H7 (cell line): ENCODE measurements at regions not wholly inside any gene's neighbourhood (a gene's known extent, or its start where the extent isn't known, plus 50 kb on each side); places are given as distances from the start of the nearest gene placed in this dataset.
"Not testable (repeated sequence)": the region's sequence is repeated elsewhere in the genome, so short reads cannot be mapped to it uniquely, and the experiment has no call there.

Source experiments
- DNase-seq: peaks from one replicate; pipeline ENCODE4 v3.0.0; 2012
- H3K27me3 ChIP-seq: 2 replicates; pipeline ENCODE4 v1.6.0; 2011; ENCODE audit warnings: mild to moderate bottlenecking, low read length; ENCODE audit not compliant: control insufficient read depth, insufficient read depth
- H3K36me3 ChIP-seq: replicated peaks from 2 replicates; pipeline ENCODE4 v1.5.1; 2011; ENCODE audit warnings: low read length; ENCODE audit not compliant: control insufficient read depth, insufficient read depth
- H3K4me3 ChIP-seq: 2 replicates; pipeline ENCODE4 v1.5.1; 2011; ENCODE audit warnings: low read depth, mild to moderate bottlenecking, control low read depth, low read length, moderate library complexity; ENCODE audit not compliant: insufficient read depth

- no peak for DNase-seq
- H3K4me3 ChIP-seq = no peak overlapping the region
- no peaks in the 10 kb centered on the region for H3K27me3 ChIP-seq
- no peaks in the 10 kb centered on the region for H3K36me3 ChIP-seq
These were observed 165.5 kb upstream of the DYRK2 start for GRCh38 chr12:67482751-67483661.

- Histone ChIP-seq H3K4me3 (no peak overlapping the region), H3K27me3 (no peaks in the 10 kb centered on the region), H3K36me3 (no peaks in the 10 kb centered on the region)
- DNase-seq = no peak
These were observed 164.5 kb upstream of the DYRK2 start for GRCh38 chr12:67483871-67484554.

- Histone ChIP-seq H3K27me3 (no peaks in the 10 kb centered on the region), H3K36me3 (no peaks in the 10 kb centered on the region; the same call in 1 of the 2 replicates), H3K4me3 (no peak overlapping the region)
- no peak for DNase-seq
These were observed 163.6 kb upstream of the DYRK2 start for GRCh38 chr12:67484791-67485480.

- no peak for DNase-seq
- H3K27me3 ChIP-seq = no peaks in the 10 kb centered on the region
- H3K4me3 ChIP-seq = no peak overlapping the region
- no peaks in the 10 kb centered on the region; the same call in 1 of the 2 replicates for H3K36me3 ChIP-seq
These were observed 161.9 kb upstream of the DYRK2 start for GRCh38 chr12:67486671-67487070.

- H3K36me3 ChIP-seq, DNase-seq, H3K4me3 ChIP-seq, H3K27me3 ChIP-seq: not testable (repeated sequence)
These were observed 160.2 kb upstream of the DYRK2 start for GRCh38 chr12:67488349-67488748.

GRCh38 chr12:67489007-67489406 lies 159.5 kb upstream of the DYRK2 start:
- H3K4me3 ChIP-seq = no peak overlapping the region
- H3K36me3 ChIP-seq = no peaks in the 10 kb centered on the region; the same call in 1 of the 2 replicates
- no peak for DNase-seq
- no peaks in the 10 kb centered on the region for H3K27me3 ChIP-seq

- H3K27me3 ChIP-seq = no peaks in the 10 kb centered on the region
- H3K4me3 ChIP-seq = no peak overlapping the region
- DNase-seq = no peak
- H3K36me3 ChIP-seq = no peaks in the 10 kb centered on the region
These were observed 152.0 kb upstream of the DYRK2 start for GRCh38 chr12:67496581-67496980.

- no peak for DNase-seq
These were observed 149.6 kb upstream of the DYRK2 start for GRCh38 chr12:67498991-67499390.

GRCh38 chr12:67501362-67501761 lies 147.2 kb upstream of the DYRK2 start:
- no peak overlapping the region for H3K4me3 ChIP-seq
- H3K27me3 ChIP-seq = no peaks in the 10 kb centered on the region; the same call in 1 of the 2 replicates
- H3K36me3 ChIP-seq = no peaks in the 10 kb centered on the region
- no peak for DNase-seq

More at GRCh38 chr12:67498991-67499390, 149.6 kb upstream of the DYRK2 start:
- no peaks in the 10 kb centered on the region for H3K27me3 ChIP-seq
- no peaks in the 10 kb centered on the region for H3K36me3 ChIP-seq
- no peak overlapping the region for H3K4me3 ChIP-seq

GRCh38 chr12:67504026-67504425 lies 144.5 kb upstream of the DYRK2 start:
- H3K4me3 ChIP-seq = no peak overlapping the region
- H3K27me3 ChIP-seq = no peaks in the 10 kb centered on the region; the same call in 1 of the 2 replicates
- no peaks in the 10 kb centered on the region for H3K36me3 ChIP-seq
- DNase-seq = no peak

GRCh38 chr12:67506739-67507138 lies 141.8 kb upstream of the DYRK2 start:
- Histone ChIP-seq H3K4me3 (no peak overlapping the region), H3K27me3 (no peaks in the 10 kb centered on the region; the same call in 1 of the 2 replicates), H3K36me3 (no peaks in the 10 kb centered on the region)
- no peak for DNase-seq

- Histone ChIP-seq H3K27me3 (no peaks in the 10 kb centered on the region; the same call in 1 of the 2 replicates), H3K4me3 (no peak overlapping the region), H3K36me3 (no peaks in the 10 kb centered on the region)
- no peak for DNase-seq
These were observed 139.7 kb upstream of the DYRK2 start for GRCh38 chr12:67508830-67509229.

GRCh38 chr12:67509666-67510386 lies 138.7 kb upstream of the DYRK2 start:
- no peaks in the 10 kb centered on the region for H3K27me3 ChIP-seq
- H3K4me3 ChIP-seq = no peak overlapping the region
- no peak for DNase-seq
- H3K36me3 ChIP-seq = no peaks in the 10 kb centered on the region

GRCh38 chr12:67512061-67512460 lies 136.5 kb upstream of the DYRK2 start:
- Histone ChIP-seq H3K27me3 (no peaks in the 10 kb centered on the region), H3K36me3 (no peaks in the 10 kb centered on the region), H3K4me3 (no peak overlapping the region)
- no peak for DNase-seq
